T-helper 2 cell (primary cell): ENCODE measurements at regions not wholly inside any gene's neighbourhood (a gene's known extent, or its start where the extent isn't known, plus 50 kb on each side); places are given as distances from the start of the nearest gene placed in this dataset.
"Not testable (repeated sequence)": the region's sequence is repeated elsewhere in the genome, so short reads cannot be mapped to it uniquely, and the experiment has no call there.

Experiments used
- DNase-seq, 5 experiments: peaks; one replicate each; pipeline versions ENCODE4 v3.0.0 to v3.0.0-alpha.2; 2012 to 2022

DNA sequence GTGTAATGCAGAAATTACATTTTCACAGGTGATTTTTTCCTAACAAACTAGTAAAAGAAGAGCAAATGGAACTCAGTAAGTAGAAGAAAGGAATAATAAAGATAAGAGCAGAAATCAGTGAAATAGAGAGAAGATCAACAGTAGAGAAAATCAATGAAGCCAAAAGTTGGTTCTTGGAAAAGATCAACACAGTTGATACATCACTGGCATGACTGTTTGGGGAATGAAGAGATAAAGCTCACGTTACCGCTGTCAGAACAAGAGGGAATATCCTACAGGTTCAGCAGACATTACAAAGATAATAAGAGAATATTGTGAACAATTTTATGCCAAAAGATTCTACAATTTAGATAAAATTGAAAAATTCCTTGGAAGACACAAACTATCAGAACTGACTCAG is 146.4 kb downstream of the ACTR3B start:
- DNase-seq = no peak

DNA sequence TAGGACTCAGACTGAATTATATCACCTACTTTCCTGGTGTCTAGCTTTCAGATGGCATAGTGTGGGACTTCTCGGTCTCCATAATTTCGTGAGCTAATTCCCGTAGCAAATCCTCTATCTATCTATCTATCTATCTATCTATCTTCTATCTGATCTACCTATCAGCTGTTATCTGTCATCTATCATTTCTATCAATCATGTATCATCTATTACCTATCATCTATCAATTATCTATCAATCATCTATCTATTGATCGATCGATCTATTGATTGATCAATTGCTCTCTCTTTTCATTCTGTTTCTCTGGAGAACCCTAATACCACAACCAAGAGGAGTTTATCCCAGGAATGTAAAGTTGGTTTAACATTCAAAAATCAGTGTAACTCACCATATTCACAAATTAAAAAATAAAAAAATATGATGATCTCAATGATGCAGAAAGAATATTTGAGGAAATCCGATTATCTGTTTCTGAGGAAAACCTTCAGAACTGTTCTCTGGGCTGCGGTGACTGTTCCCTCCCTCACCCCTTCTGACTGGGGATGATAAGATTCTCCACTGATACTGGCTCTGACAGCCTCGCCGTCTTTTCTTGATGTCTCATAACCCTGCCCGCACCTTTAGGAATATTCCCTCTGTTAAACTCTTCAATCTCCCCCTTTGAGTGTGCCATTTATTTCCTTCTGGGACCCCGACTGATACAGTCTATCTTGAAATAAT is 147.7 kb downstream of the ACTR3B start:
- DNase-seq = no peak

DNA sequence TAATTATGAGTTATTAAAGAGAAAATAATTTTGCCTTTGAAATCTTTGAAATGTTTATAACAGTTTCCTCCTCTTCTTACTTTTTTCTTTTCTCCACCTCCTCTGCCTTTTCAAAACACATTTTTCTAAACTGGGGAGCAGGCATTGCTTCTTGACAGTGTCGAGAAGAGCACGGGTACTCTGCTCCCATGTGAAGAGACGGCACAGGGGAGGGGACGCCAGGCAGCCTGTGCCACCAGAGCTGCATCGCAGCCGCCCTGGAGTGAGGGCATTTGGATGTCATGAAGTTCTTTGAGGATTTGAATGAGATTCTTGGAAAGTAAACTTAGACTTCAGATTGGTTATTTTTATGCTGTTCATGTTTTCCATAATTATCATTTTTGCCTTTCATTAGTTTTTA is 149.7 kb downstream of the ACTR3B start:
- no peak for DNase-seq

DNA sequence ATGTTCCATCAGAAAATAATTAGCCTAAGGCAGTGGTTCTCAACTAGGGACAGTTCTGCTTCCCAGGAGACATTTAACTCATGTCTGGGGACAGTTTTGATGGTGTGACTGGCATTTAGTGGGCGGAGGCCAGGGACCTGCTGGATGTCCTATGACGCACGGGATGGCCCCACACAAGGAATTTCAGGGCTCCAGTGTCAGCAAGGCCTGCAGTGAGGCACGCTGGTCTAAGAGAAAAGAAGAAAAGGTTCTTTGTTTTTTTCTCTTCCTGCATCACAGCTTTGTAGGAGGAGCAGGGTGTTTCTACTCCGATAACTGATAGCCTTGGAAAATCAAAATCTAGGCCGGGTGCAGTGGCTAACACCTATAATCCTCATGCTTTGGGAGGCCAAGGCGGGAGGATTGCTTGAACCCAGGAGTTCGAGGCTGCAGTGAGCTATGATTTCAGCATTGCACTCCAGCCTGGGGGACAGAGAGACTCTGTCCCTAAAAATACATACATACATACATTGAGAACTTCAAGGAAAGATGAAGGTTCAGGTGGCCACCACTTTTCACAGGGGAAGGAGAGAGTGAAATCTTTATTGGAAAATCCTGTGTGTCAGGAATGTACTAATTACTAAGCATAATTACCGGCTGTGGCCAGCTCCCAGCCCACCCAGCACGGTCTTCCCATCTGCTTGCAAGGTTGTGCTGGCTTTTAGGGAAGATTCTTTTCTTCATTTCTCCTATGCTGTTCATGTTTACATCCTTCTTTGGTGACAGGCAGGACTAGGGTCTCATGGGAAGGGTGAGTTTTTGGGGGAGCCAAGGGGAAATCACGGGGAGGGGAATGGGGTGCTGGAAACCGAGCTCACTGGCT is 150.4 kb downstream of the ACTR3B start:
- DNase-seq = no peak

DNA sequence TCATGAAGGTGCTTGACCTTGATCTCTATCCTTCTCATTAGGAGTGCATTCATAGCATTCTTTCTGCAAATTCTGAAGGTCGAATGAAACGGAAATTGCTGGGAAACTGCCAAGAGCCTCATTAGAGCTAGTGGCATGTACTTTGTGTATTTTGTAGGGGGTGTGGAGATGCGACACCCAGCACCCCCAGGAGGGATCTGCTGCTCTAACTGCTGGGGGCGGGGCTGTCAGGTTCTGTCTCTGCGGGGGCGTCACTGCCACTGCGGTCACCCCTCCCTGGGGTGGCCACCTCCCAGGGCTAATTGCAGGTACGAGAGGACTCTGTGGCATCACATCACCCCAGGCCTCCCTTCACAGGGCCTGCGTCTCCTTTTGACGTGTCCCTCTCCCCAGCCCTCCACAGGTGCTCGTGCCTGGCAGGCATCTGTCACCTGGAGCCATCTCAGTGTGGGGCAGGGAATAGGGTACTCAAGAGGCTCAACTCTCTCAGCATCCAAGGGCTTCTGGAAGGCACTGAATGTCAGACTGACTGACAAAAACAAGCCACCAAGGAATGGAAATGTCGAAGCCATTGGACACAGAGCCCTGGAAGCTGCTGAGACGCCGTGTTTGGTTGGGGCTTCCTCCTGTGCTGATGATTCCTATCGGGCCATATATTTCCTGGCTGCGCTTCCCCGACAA is 151.1 kb downstream of the ACTR3B start:
- no peak for DNase-seq

DNA sequence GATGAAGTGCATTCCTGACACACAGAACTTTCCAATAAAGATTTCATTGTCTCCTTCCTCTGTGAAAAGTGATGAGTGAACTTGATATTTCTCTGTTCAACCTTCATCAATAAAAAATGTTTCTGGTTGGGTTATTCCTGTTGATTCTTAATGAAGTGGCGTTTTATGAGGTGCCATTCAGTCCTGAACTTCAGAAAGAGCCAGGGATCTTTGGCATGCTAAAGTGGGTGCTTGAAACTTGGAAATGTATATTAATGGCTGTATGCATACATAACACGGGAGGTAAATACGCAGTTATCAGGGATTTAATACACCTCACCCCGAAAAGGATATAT is 151.6 kb downstream of the ACTR3B start:
- DNase-seq = no peak

DNA sequence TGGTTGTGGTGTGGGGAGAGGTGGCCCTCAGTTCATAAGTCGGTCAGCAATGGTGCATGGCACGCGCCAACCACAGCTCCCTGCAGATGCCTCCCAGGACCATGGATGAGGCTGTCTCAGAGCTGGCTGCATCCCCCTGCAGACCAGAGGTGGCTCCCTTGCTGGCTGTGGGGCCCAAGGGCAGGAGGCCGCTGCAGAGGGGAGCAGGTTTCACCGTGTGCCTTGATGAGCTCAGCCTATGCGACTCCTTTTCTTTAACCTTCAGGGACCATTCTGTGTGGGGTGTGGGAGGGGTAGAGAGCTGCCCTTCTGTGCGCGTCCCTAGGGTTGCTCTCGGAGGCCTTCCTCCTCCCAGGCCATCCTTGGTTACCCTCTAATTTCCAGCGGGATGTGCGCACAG is 152.4 kb downstream of the ACTR3B start:
- DNase-seq = no peak

DNA sequence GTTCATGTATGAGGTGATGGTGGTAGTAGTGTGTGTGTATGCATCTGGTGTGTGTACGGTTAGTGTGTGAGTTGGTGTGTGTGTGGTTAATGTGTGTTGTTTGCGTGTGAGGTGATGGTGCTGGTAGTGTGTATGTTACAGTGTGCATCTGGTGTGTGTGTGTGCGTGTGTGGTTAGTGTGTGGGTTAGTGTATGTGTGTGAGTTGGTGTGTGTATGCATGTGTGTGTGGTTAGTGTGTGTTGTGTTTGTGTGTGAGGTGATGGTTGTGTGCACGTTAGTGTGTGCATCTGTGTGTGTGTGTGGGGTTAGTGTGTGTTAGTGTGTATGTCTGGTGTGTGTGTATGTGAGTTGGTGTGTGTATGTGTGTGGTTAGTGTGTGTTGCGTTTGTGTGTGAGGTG is 153.0 kb downstream of the ACTR3B start:
- DNase-seq = no peak

DNA sequence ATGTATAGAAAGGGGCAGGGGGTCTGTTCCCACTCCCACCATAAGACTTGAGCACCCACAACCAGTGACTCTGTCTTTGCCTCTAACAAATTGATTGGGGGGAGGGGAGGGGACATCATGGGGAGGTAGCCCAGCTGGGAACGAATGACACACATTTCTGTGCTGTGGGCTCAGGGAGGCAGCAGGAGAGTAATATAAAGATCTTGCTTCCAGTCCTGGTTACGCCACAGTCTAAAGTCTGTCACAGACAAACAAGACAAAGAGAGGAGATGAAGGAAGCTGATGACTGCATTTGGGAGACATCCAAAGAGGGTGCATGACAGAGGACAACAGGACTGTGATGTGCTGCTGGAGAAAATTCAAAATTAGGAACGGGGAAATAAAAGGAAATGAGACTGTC is 153.9 kb downstream of the ACTR3B start:
- no peak for DNase-seq

DNA sequence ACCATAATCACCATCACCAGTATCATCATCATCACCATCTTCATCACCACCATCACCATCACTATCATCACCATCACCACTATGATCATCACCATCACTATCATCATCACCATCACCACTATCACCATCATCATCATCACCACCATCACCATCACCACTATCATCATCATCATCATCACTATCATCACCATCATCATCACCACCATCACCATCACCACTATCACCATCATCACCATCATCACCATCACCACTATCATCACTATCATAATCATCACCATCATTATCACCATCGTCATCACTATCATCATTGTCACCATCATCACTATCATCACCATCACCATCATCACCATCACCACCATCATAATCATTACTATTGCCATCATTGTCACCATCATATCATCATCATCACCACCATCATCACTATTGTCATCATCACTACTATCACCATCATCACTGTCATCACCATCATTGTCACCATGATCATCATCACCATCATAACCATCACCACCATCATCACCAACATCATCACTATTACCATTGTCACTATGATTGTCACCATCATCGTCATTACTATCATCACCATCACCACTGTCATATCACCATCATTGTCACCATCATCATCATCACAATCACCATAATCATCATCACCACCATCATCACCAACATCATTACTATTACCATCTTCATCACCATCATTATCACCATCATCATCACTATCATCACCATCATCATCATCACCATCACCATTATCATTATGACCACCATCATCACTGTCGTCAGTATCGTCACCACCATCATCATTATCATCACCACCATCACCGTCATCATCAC is 154.7 kb downstream of the ACTR3B start:
- no peak for DNase-seq

DNA sequence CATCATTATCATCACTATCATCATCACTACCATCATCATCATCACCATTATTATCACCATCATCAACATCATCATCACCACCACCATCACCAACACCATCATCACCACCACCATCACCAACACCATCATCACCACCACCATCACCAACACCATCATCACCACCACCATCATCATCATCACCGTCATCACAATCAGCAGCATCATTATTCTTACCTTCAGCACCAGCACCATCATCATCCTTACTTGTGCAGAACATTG is 155.2 kb downstream of the ACTR3B start:
- not testable (repeated sequence) for DNase-seq

DNA sequence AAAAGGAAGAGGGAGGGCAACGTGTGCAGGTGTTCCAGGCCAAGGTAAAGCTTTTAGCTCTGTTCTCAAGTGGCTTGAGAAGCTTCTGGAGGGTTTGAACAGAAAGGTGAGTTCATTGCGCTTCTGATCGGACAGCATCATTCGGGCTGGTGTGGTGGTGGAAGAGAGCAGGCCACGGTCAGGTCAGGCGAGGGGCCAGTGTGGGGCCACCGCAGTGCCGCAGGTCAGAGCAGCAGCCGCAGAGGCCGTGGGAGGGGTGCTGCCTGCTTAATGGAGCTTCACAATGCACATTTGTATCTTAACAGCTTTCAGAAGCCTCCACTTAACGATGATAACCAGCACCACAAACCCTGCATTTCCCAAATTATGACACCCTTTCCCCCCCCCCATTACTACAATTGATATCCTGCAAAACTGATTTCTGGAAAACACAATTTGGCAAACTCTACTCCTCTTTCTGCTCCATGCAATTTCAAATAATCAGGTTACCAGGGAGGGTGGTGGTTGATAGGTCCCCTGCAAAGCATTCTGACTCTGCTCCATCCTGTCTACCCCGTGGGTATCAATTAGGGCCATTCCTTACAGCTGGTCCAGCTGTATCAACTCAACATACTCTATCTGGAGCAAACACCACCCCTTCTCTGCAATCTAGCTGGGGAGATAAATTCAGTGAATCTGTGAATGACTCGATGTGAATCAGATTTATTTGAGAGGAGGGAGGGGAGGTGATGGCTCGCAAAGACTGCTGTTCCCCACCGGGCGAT is 162.9 kb downstream of the ACTR3B start:
- no peak for DNase-seq

DNA sequence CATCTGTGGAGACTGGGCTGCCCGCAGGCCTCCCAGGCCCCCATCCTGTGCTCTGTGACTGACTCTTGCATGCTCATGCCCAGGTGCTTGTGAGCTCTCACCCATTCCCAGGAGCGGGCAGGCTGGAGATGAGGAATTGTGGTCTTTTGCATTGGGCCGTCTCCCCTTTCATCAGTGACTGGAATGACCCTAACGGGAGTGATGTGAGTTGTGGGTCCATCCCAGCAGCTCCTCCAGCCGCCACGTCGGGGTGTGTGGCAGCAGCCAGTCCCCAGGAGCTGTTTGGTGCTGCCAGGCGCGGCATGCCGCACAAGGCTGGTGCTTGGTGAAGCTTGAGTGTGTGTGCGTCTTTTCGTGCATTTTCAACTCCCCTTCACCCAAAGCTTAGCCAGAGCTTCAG is 164.2 kb downstream of the ACTR3B start:
- DNase-seq = no peak

DNA sequence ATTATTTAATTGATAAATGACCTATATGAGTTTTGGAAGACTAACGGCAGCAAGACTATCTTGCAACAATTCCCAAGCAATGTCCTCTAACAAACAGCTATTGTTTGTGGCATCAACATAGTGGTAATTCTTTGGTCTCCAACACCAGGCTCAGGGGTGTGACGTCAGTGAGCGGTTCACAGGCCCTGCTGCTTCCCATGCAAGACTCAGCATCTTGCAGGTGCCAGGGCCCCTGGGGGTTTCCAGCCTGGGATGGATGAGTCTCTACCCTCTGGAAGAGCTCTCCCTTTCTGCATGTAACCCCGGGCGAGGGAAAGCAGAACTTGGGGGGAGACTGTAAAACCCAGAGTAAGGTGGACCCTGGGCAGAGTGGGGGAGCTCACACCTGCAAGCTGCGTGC is 164.7 kb downstream of the ACTR3B start:
- DNase-seq = no peak

DNA sequence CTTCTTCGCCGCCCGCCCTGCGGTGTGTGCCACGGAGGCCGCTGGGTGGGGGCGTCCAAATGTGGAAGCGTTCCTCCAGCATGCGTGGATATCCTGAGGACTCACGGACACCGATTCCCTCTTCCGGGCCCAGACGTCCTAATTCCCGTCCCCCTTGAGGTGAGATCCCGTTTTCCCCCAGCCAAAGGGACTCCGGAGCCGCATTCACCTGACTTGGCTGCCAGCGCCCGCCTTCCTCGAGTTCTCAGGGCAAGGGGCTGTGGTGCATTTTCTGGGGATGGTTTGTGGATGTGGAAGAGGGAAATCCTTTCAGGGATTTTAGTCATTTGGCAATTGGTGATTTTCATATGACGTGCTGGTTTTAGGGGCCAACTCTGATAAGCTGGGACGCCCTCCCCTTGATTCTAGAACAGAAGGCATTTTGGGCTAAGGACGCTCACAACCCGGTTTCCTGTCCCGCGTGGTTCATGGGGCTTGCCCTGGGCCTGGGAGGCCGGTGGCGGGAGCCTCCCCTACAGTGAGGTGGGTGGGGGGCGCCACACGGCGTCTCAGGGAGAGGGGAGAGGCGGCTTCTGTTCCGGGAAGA is 165.4 kb downstream of the ACTR3B start:
- DNase-seq = no peak

DNA sequence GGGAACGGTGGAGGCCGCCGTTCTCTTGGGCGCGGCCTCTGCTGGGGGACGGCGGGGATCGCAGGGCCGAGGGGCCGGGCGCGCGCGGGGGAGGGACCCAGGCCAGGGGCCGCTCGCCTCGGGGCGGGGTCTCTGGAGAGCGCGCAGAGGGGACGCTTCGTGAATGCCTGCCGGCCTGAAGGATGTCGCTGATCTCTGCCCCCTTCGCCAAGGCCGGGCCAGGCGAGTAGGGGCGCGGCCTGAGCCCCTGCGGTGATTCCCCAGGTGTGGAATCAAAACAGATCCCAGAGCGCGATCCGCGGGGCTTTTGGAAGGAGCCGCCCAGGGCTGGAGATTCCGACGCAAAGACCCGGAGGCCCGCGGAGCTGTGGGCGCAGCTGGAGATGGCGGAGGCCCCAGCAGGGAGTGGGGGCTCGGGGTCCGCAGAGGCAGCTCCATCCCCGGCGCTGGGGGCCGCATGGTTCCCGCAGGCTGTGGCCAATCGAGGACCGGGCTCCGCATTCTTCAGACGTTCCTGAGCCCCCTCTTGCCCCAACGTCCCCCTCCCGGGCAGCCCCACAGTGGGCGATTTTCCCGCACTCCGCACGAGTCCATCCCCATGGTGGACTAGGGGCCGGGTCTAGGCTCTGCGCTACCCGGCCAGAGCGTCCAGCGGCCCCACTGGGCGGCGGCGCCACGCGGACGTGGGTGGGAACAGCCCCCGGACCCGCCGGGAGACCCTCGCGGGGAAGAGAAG is 166.0 kb downstream of the ACTR3B start:
- DNase-seq = no peak

DNA sequence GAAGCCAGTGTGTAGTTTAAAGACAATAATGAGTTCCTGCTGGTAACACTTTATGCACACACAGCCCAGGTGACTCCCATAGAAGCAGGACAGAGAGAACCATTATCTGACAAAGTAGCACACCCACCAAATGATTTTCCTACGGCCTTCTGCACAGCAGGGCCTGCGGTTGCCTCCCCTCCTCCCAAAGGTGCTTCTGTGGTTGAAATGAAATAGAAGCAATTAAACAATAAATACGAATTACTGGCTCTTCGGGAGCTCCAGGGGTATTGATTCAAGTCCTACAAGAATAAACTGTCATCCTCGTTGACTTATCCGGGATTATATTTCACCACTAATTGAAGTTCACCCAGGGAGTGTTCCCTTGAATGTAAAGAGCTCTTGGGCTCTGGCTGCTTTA is 172.1 kb downstream of the ACTR3B start:
- no peak for DNase-seq

DNA sequence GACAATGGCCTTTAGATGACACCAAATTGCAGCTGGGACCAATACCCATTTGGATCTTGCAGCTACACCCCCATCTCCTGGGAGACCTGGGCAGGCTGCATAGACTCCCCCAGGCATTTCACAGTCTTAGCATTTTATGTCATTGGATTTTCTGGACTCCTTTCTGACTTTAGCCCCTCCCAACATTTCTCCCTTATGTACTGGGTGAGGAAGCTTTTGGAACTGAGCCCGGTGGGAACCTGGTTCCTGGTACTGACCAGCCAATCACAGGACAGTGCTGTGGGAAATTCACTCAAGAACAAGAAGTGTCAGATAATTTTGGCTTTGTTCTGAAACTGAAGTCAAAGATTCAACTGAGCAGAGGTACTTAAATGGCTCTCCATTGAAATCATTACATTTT is 177.7 kb downstream of the ACTR3B start:
- DNase-seq = no peak

DNA sequence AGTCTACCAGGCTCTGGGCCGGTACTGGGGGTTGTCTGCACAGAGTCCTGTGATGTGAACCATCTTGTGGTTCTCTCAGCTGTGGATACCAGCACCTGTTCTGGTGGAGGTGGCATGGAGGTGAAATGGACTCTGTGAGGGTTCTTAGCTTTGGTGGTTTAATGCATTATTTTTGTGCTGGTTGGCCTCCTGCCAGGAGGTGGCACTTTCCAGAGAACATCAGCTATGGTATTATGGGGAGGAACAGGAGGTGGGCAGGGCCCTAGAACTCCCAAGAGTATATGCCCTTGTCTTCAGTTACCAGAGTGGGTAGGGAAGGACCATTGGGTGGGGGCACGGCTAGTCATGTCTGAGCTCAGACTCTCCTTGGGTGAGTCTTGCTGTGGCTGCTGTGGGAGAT is 187.1 kb downstream of the ACTR3B start:
- not testable (repeated sequence) for DNase-seq

DNA sequence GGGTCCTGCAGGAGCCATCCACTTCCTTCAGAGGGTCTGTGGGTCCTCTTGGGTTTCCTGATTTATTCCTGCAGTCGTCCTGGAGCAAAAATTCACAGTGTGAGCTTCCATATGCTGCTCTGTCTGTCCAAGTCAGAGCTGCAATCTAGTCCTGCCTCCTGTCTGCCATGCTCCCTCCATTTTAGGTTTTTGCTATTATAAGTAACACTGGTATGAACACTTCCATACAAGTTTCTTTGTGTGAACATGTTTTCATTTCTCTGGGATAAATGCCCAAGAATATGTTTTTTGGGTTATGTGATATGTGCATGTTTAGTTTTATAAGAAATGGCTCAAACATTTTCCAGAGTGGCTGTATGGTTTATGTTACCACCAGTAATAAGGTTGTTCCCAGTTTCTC is 188.1 kb downstream of the ACTR3B start:
- DNase-seq = no peak

DNA sequence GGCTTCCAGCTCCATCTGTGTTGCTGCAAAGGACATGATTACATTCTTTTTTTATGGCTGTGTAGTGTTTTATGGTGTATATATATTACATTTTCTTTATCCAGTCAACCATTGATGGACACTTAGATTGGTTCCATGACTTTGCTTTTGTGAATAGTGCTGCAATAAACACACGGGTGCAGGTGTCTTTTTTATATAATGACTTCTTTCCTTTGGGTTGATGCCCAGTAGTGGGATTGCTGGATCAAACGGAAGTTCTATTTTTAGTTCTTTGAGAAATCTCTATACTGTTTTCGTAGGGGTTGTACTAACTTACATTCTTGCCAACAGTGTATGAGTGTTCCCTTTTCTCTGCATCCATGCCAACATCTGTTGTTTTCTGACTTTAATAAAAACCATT is 189.7 kb downstream of the ACTR3B start:
- no peak for DNase-seq
